ENCODE measurements at regions not wholly inside any gene's neighbourhood (a gene's known extent, or its start where the extent isn't known, plus 50 kb on each side); places are given as distances from the start of the nearest gene placed in this dataset.

GRCh38 chr6:126880964-126881363, 237.5 kb upstream of the RSPO3 start:
- TF ChIP-seq POLR2A (IDR thresholded peaks at IDR 0.05) (no peak), CTCF (IDR thresholded peaks at IDR 0.05) (no peak), EP300 (IDR thresholded peaks at IDR 0.05) (no peak)
